ENCODE measurements at regions not wholly inside any gene's neighbourhood (a gene's known extent, or its start where the extent isn't known, plus 50 kb on each side); places are given as distances from the start of the nearest gene placed in this dataset.
"Not testable (repeated sequence)": the region's sequence is repeated elsewhere in the genome, so short reads cannot be mapped to it uniquely, and the experiment has no call there.

- Histone ChIP-seq H3K9me3 (ENCODE audit: control insufficient read depth in 5 of 5, low read length in 5 of 5) (no peaks in the 10 kb centered on the region), H3K27ac (ENCODE audit: low read depth, low read length) (no peak overlapping the region), H3K4me1 (ENCODE audit: control insufficient read depth in 5 of 5, insufficient read depth in 5 of 5, low read length in 5 of 5) (peaks cover 0 to 6% (median 0%) of the 10 kb centered on the region in 5 donors), H3K4me3 (ENCODE audit: low read depth in 1 of 5, low read length in 5 of 5) (no peak overlapping the region), H3K27me3 (ENCODE audit: control insufficient read depth in 5 of 5, insufficient read depth in 4 of 5, low read length in 5 of 5) (no peaks in the 10 kb centered on the region), H3K36me3 (ENCODE audit: control insufficient read depth in 5 of 5, insufficient read depth in 5 of 5, low read length in 5 of 5) (no peaks in the 10 kb centered on the region), H3K9ac (ENCODE audit: low read length in 5 of 5) (no peak overlapping the region)
Observed at GRCh38 chr11:43130616-43131015, 181.2 kb upstream of the API5 start.

GRCh38 chr11:43135966-43136534, 175.7 kb upstream of the API5 start:
- Histone ChIP-seq H3K4me3 (ENCODE audit: low read depth in 1 of 5, low read length in 5 of 5) (no peak overlapping the region), H3K9ac (ENCODE audit: low read length in 5 of 5) (no peak overlapping the region), H3K4me1 (ENCODE audit: control insufficient read depth in 5 of 5, insufficient read depth in 5 of 5, low read length in 5 of 5) (no peaks in the 10 kb centered on the region), H3K36me3 (ENCODE audit: control insufficient read depth in 5 of 5, insufficient read depth in 5 of 5, low read length in 5 of 5) (no peaks in the 10 kb centered on the region), H3K9me3 (ENCODE audit: control insufficient read depth in 5 of 5, low read length in 5 of 5) (peaks cover 0 to 4% (median 0%) of the 10 kb centered on the region in 5 donors), H3K27me3 (ENCODE audit: control insufficient read depth in 5 of 5, insufficient read depth in 4 of 5, low read length in 5 of 5) (no peaks in the 10 kb centered on the region), H3K27ac (ENCODE audit: low read depth, low read length) (no peak overlapping the region)

- H3K4me1 ChIP-seq (ENCODE audit: control insufficient read depth in 5 of 5, insufficient read depth in 5 of 5, low read length in 5 of 5): no peaks in the 10 kb centered on the region
- no peak overlapping the region for H3K4me3 ChIP-seq (ENCODE audit: low read depth in 1 of 5, low read length in 5 of 5)
- H3K27me3 ChIP-seq (ENCODE audit: control insufficient read depth in 5 of 5, insufficient read depth in 4 of 5, low read length in 5 of 5): no peaks in the 10 kb centered on the region
- H3K36me3 ChIP-seq (ENCODE audit: control insufficient read depth in 5 of 5, insufficient read depth in 5 of 5, low read length in 5 of 5): no peaks in the 10 kb centered on the region
- H3K9ac ChIP-seq (ENCODE audit: low read length in 5 of 5): no peak overlapping the region
- no peak overlapping the region for H3K27ac ChIP-seq (ENCODE audit: low read depth, low read length)
- peaks cover 0 to 8% (median 3%) of the 10 kb centered on the region in 5 donors for H3K9me3 ChIP-seq (ENCODE audit: control insufficient read depth in 5 of 5, low read length in 5 of 5)
Observed at GRCh38 chr11:43138621-43139140, 173.1 kb upstream of the API5 start.

- no peak overlapping the region for H3K27ac ChIP-seq (ENCODE audit: low read depth, low read length)
- no peaks in the 10 kb centered on the region for H3K36me3 ChIP-seq (ENCODE audit: control insufficient read depth in 5 of 5, insufficient read depth in 5 of 5, low read length in 5 of 5)
- no peaks in the 10 kb centered on the region for H3K4me1 ChIP-seq (ENCODE audit: control insufficient read depth in 5 of 5, insufficient read depth in 5 of 5, low read length in 5 of 5)
- no peak overlapping the region for H3K4me3 ChIP-seq (ENCODE audit: low read depth in 1 of 5, low read length in 5 of 5)
- no peak overlapping the region for H3K9ac ChIP-seq (ENCODE audit: low read length in 5 of 5)
- H3K27me3 ChIP-seq (ENCODE audit: control insufficient read depth in 5 of 5, insufficient read depth in 4 of 5, low read length in 5 of 5): no peaks in the 10 kb centered on the region
- peaks cover 0 to 4% (median 3%) of the 10 kb centered on the region in 5 donors for H3K9me3 ChIP-seq (ENCODE audit: control insufficient read depth in 5 of 5, low read length in 5 of 5)
Observed at GRCh38 chr11:43145653-43146052, 166.1 kb upstream of the API5 start.

- Histone ChIP-seq H3K9me3 (ENCODE audit: control insufficient read depth in 5 of 5, low read length in 5 of 5) (no peaks in the 10 kb centered on the region), H3K4me3 (ENCODE audit: low read depth in 1 of 5, low read length in 5 of 5) (no peak overlapping the region), H3K9ac (ENCODE audit: low read length in 5 of 5) (no peak overlapping the region), H3K4me1 (ENCODE audit: control insufficient read depth in 5 of 5, insufficient read depth in 5 of 5, low read length in 5 of 5) (no peaks in the 10 kb centered on the region), H3K27ac (ENCODE audit: low read depth, low read length) (no peak overlapping the region), H3K27me3 (ENCODE audit: control insufficient read depth in 5 of 5, insufficient read depth in 4 of 5, low read length in 5 of 5) (peaks cover 0 to 4% (median 3%) of the 10 kb centered on the region in 5 donors), H3K36me3 (ENCODE audit: control insufficient read depth in 5 of 5, insufficient read depth in 5 of 5, low read length in 5 of 5) (no peaks in the 10 kb centered on the region)
Observed at GRCh38 chr11:43150697-43151096, 161.1 kb upstream of the API5 start.

- Histone ChIP-seq H3K4me1 (ENCODE audit: control insufficient read depth in 5 of 5, insufficient read depth in 5 of 5, low read length in 5 of 5) (no peaks in the 10 kb centered on the region), H3K27ac (ENCODE audit: low read depth, low read length) (no peak overlapping the region), H3K9me3 (ENCODE audit: control insufficient read depth in 5 of 5, low read length in 5 of 5) (peaks cover 0 to 12% (median 7%) of the 10 kb centered on the region in 5 donors), H3K4me3 (ENCODE audit: low read depth in 1 of 5, low read length in 5 of 5) (no peak overlapping the region), H3K9ac (ENCODE audit: low read length in 5 of 5) (no peak overlapping the region), H3K36me3 (ENCODE audit: control insufficient read depth in 5 of 5, insufficient read depth in 5 of 5, low read length in 5 of 5) (no peaks in the 10 kb centered on the region), H3K27me3 (ENCODE audit: control insufficient read depth in 5 of 5, insufficient read depth in 4 of 5, low read length in 5 of 5) (no peaks in the 10 kb centered on the region)
Observed at GRCh38 chr11:43164831-43165230, 147.0 kb upstream of the API5 start.

GRCh38 chr11:43165393-43165792, 146.4 kb upstream of the API5 start:
- not testable (repeated sequence) for H3K27me3 ChIP-seq (ENCODE audit: control insufficient read depth in 5 of 5, insufficient read depth in 4 of 5, low read length in 5 of 5); H3K27ac ChIP-seq (ENCODE audit: low read depth, low read length); H3K36me3 ChIP-seq (ENCODE audit: control insufficient read depth in 5 of 5, insufficient read depth in 5 of 5, low read length in 5 of 5); H3K4me1 ChIP-seq (ENCODE audit: control insufficient read depth in 5 of 5, insufficient read depth in 5 of 5, low read length in 5 of 5); H3K4me3 ChIP-seq (ENCODE audit: low read depth in 1 of 5, low read length in 5 of 5); H3K9ac ChIP-seq (ENCODE audit: low read length in 5 of 5)
- H3K9me3 ChIP-seq (ENCODE audit: control insufficient read depth in 5 of 5, low read length in 5 of 5): peaks cover 0 to 12% (median 7%) of the 10 kb centered on the region in 5 donors

GRCh38 chr11:43168241-43168640, 143.6 kb upstream of the API5 start:
- H3K9ac ChIP-seq (ENCODE audit: low read length in 5 of 5); H3K4me3 ChIP-seq (ENCODE audit: low read depth in 1 of 5, low read length in 5 of 5); H3K4me1 ChIP-seq (ENCODE audit: control insufficient read depth in 5 of 5, insufficient read depth in 5 of 5, low read length in 5 of 5); H3K36me3 ChIP-seq (ENCODE audit: control insufficient read depth in 5 of 5, insufficient read depth in 5 of 5, low read length in 5 of 5); H3K27me3 ChIP-seq (ENCODE audit: control insufficient read depth in 5 of 5, insufficient read depth in 4 of 5, low read length in 5 of 5); H3K27ac ChIP-seq (ENCODE audit: low read depth, low read length): not testable (repeated sequence)
- H3K9me3 ChIP-seq (ENCODE audit: control insufficient read depth in 5 of 5, low read length in 5 of 5): peaks cover 0 to 12% (median 7%) of the 10 kb centered on the region in 5 donors

- H3K27me3 ChIP-seq (ENCODE audit: control insufficient read depth in 5 of 5, insufficient read depth in 4 of 5, low read length in 5 of 5): no peaks in the 10 kb centered on the region
- H3K27ac ChIP-seq (ENCODE audit: low read depth, low read length): no peak overlapping the region
- no peak overlapping the region for H3K4me3 ChIP-seq (ENCODE audit: low read depth in 1 of 5, low read length in 5 of 5)
- H3K9ac ChIP-seq (ENCODE audit: low read length in 5 of 5): no peak overlapping the region
- no peaks in the 10 kb centered on the region for H3K36me3 ChIP-seq (ENCODE audit: control insufficient read depth in 5 of 5, insufficient read depth in 5 of 5, low read length in 5 of 5)
- peaks cover 0 to 6% (median 2%) of the 10 kb centered on the region in 5 donors for H3K9me3 ChIP-seq (ENCODE audit: control insufficient read depth in 5 of 5, low read length in 5 of 5)
- no peaks in the 10 kb centered on the region for H3K4me1 ChIP-seq (ENCODE audit: control insufficient read depth in 5 of 5, insufficient read depth in 5 of 5, low read length in 5 of 5)
Observed at GRCh38 chr11:43172477-43172876, 139.3 kb upstream of the API5 start.

- Histone ChIP-seq H3K9me3 (ENCODE audit: control insufficient read depth in 5 of 5, low read length in 5 of 5) (peaks cover 0 to 3% (median 0%) of the 10 kb centered on the region in 5 donors), H3K36me3 (ENCODE audit: control insufficient read depth in 5 of 5, insufficient read depth in 5 of 5, low read length in 5 of 5) (no peaks in the 10 kb centered on the region), H3K4me3 (ENCODE audit: low read depth in 1 of 5, low read length in 5 of 5) (no peak overlapping the region), H3K27me3 (ENCODE audit: control insufficient read depth in 5 of 5, insufficient read depth in 4 of 5, low read length in 5 of 5) (no peaks in the 10 kb centered on the region), H3K27ac (ENCODE audit: low read depth, low read length) (no peak overlapping the region), H3K4me1 (ENCODE audit: control insufficient read depth in 5 of 5, insufficient read depth in 5 of 5, low read length in 5 of 5) (no peaks in the 10 kb centered on the region), H3K9ac (ENCODE audit: low read length in 5 of 5) (no peak overlapping the region)
Observed at GRCh38 chr11:43177975-43178374, 133.8 kb upstream of the API5 start.
